H1 (cell line): ENCODE measurements at regions not wholly inside any gene's neighbourhood (a gene's known extent, or its start where the extent isn't known, plus 50 kb on each side); places are given as distances from the start of the nearest gene placed in this dataset.

Experiments
- CTCF ChIA-PET: fragments of 300-600 bp; sonication (Branson Sonifier 250); formaldehyde crosslinking; loops from one replicate; lab custom pipeline; 2021; ENCODE audit not compliant: partially characterized antibody; lab: Charles Lee
- POLR2A ChIA-PET: fragments of 300-600 bp; sonication (Branson Sonifier 250); formaldehyde crosslinking; loops from one replicate; lab custom pipeline; 2021; ENCODE audit warnings: inconsistent platforms; ENCODE audit not compliant: partially characterized antibody; lab: Charles Lee
- DNase-seq, 2 experiments: peaks; one replicate each; pipeline versions ENCODE4 v3.0.0 to v3.0.0-alpha.2; 2010 to 2022; ENCODE audit warnings: low spot score in 2 of 2, low read depth in 1 of 2, mixed read lengths in 1 of 2
- FAIRE-seq: peaks from 2 replicates; lab custom pipeline; 2011; peaks lifted over from hg19 to GRCh38; lab: Jason Lieb, UNC
- H2AFZ ChIP-seq: 2 replicates; pipeline ENCODE4 v1.8.1; 2012; ENCODE audit warnings: low read length, inconsistent platforms
- H2AK5ac ChIP-seq: 2 replicates; pipeline ENCODE4 v1.6.1; 2013; ENCODE audit warnings: low read depth, low read length
- H2BK120ac ChIP-seq: replicated peaks from 2 replicates; pipeline ENCODE3; 2013; ENCODE audit warnings: low read depth, low read length, inconsistent platforms
- H2BK12ac ChIP-seq: 2 replicates; pipeline ENCODE4 v1.6.1; 2013; ENCODE audit warnings: low read depth, low read length
- H2BK15ac ChIP-seq: 2 replicates; pipeline ENCODE4 v1.6.1; 2013; ENCODE audit warnings: low read length
- H2BK20ac ChIP-seq: 2 replicates; pipeline ENCODE4 v1.6.1; 2013; ENCODE audit warnings: low read length
- H2BK5ac ChIP-seq: 2 replicates; pipeline ENCODE4 v1.6.1; 2013; ENCODE audit warnings: low read depth, low read length
- H3K14ac ChIP-seq: 2 replicates; pipeline ENCODE4 v1.6.1; 2013; ENCODE audit warnings: inconsistent platforms; ENCODE audit not compliant: insufficient read length
- H3K18ac ChIP-seq: 2 replicates; pipeline ENCODE4 v1.6.1; 2013; ENCODE audit warnings: low read length; ENCODE audit errors: extremely low read depth
- H3K23ac ChIP-seq: 2 replicates; pipeline ENCODE4 v1.6.1; 2013; ENCODE audit warnings: inconsistent platforms; ENCODE audit not compliant: insufficient read length
- H3K23me2 ChIP-seq: 2 replicates; pipeline ENCODE4 v1.6.1; 2013; ENCODE audit warnings: low read depth, low read length
- H3K27ac ChIP-seq: 2 replicates; pipeline ENCODE4 v1.6.1; 2011; ENCODE audit warnings: low read depth, low read length, inconsistent platforms
- H3K27me3 ChIP-seq, 4 experiments: replicated peaks in 1 of 4; 1 replicate in 1 of 4; 2 replicates in 3 of 4; pipeline versions ENCODE4 v1.6.1 to v1.8.1; 2011 to 2013; ENCODE audit warnings: low read length in 3 of 4, mild to moderate bottlenecking in 3 of 4, inconsistent platforms in 2 of 4, mixed read lengths in 2 of 4, moderate library complexity in 1 of 4; ENCODE audit not compliant: control insufficient read depth in 3 of 4, insufficient read depth in 3 of 4; ENCODE audit errors: extremely low read depth in 1 of 4
- H3K36me3 ChIP-seq, 4 experiments: 2 replicates each; pipeline versions ENCODE4 v1.6.1 to v1.8.1; 2011 to 2013; ENCODE audit warnings: mild to moderate bottlenecking in 4 of 4, low read length in 3 of 4, moderate library complexity in 2 of 4, control low read depth in 1 of 4, inconsistent platforms in 1 of 4; ENCODE audit not compliant: insufficient read depth in 4 of 4, control insufficient read depth in 2 of 4
- H3K4ac ChIP-seq: replicated peaks from 2 replicates; pipeline ENCODE3; 2013; ENCODE audit warnings: low read length, low read depth, mixed read lengths, inconsistent platforms; ENCODE audit not compliant: insufficient read length
- H3K4me1 ChIP-seq, 4 experiments: replicated peaks in 1 of 4; 1 replicate in 1 of 4; 2 replicates in 3 of 4; pipeline versions ENCODE4 v1.6.1 to v1.8.1; 2011 to 2013; ENCODE audit warnings: low read length in 3 of 4, inconsistent platforms in 2 of 4, mixed read lengths in 1 of 4; ENCODE audit not compliant: insufficient read depth in 4 of 4, control insufficient read depth in 3 of 4
- H3K4me2 ChIP-seq, 2 experiments: 2 replicates each; pipeline versions ENCODE4 v1.6.1 to v1.8.1; 2011 to 2013; ENCODE audit warnings: low read depth in 2 of 2, low read length in 2 of 2, control low read depth in 1 of 2, inconsistent platforms in 1 of 2, mild to moderate bottlenecking in 1 of 2; ENCODE audit not compliant: insufficient read depth in 1 of 2
- H3K4me3 ChIP-seq, 4 experiments: fragments of 200-600, 300-600 bp in 1 of 4; sonication (generic), shearing (Covaris generic), sonication (Bioruptor Twin) in 1 of 4; 2 replicates each; pipeline versions ENCODE4 v1.5.1 to v1.8.1; 2011 to 2016; ENCODE audit warnings: low read length in 4 of 4, low read depth in 3 of 4, control low read depth in 2 of 4, inconsistent platforms in 2 of 4, mild to moderate bottlenecking in 2 of 4, mixed read lengths in 1 of 4, moderate library complexity in 1 of 4; ENCODE audit not compliant: insufficient read depth in 2 of 4; ENCODE audit errors: extremely low read depth in 1 of 4
- H3K56ac ChIP-seq: replicated peaks from 2 replicates; pipeline ENCODE3; 2013; ENCODE audit warnings: low read depth, mild to moderate bottlenecking, mixed read lengths, low read length, inconsistent platforms; ENCODE audit not compliant: insufficient read length
- H3K79me1 ChIP-seq: 2 replicates; pipeline ENCODE4 v1.6.1; 2013; ENCODE audit warnings: low read depth, low read length, control low read depth
- H3K79me2 ChIP-seq, 2 experiments: 2 replicates each; pipeline versions ENCODE4 v1.6.1 to v1.8.1; 2012 to 2013; ENCODE audit warnings: low read length in 2 of 2, mild to moderate bottlenecking in 2 of 2, inconsistent platforms in 1 of 2; ENCODE audit not compliant: insufficient read depth in 2 of 2, control insufficient read depth in 1 of 2
- H3K9ac ChIP-seq, 4 experiments: replicated peaks in 1 of 4; 1 replicate in 1 of 4; 2 replicates in 3 of 4; pipeline versions ENCODE4 v1.6.1 to v1.8.1; 2011 to 2013; ENCODE audit warnings: low read depth in 3 of 4, low read length in 3 of 4, control low read depth in 2 of 4, mild to moderate bottlenecking in 2 of 4, moderate library complexity in 2 of 4, inconsistent platforms in 1 of 4; ENCODE audit errors: extremely low read depth in 1 of 4
- H3K9me3 ChIP-seq, 2 experiments: 2 replicates each; pipeline versions ENCODE4 v1.6.1 to v1.8.1; 2012 to 2013; ENCODE audit warnings: mild to moderate bottlenecking in 2 of 2, moderate library complexity in 2 of 2, control low read depth in 1 of 2, inconsistent platforms in 1 of 2, low read depth in 1 of 2, low read length in 1 of 2, mixed read lengths in 1 of 2; ENCODE audit not compliant: insufficient read depth in 2 of 2
- H4K20me1 ChIP-seq, 2 experiments: replicated peaks in 1 of 2; 2 replicates each; pipeline versions ENCODE3 to v1.8.1; 2011 to 2013; ENCODE audit warnings: inconsistent platforms in 2 of 2, low read length in 2 of 2, mild to moderate bottlenecking in 1 of 2; ENCODE audit not compliant: insufficient read depth in 2 of 2, control insufficient read depth in 1 of 2
- H4K5ac ChIP-seq: 2 replicates; pipeline ENCODE4 v1.6.1; 2013; ENCODE audit warnings: low read length, low read depth, mixed read lengths, inconsistent platforms; ENCODE audit not compliant: insufficient read length
- H4K8ac ChIP-seq: 2 replicates; pipeline ENCODE4 v1.8.0; 2013; ENCODE audit warnings: mild to moderate bottlenecking, moderate library complexity, low read length, inconsistent platforms; ENCODE audit not compliant: insufficient read depth; ENCODE audit errors: extremely low read depth
- H4K91ac ChIP-seq: replicated peaks from 2 replicates; pipeline ENCODE3; 2013; ENCODE audit warnings: low read length, mixed read lengths, inconsistent platforms; ENCODE audit not compliant: insufficient read length
- E2F6 ChIP-seq: IDR thresholded peaks from 2 replicates; pipeline ENCODE4 v1.6.1; 2012; ENCODE audit warnings: inconsistent platforms
- SRF ChIP-seq: IDR thresholded peaks from 2 replicates; pipeline ENCODE4 v1.6.1; 2011; ENCODE audit warnings: mild to moderate bottlenecking, low read depth, low read length, moderate library complexity

- H3K56ac ChIP-seq, result no peak overlapping the region
- H3K9ac ChIP-seq, result no peak overlapping the region
- H3K4ac ChIP-seq, result no peak overlapping the region
- no peak overlapping the region for H3K27ac ChIP-seq
- TF ChIP-seq E2F6 (no peak), SRF (peak; percentile 99)
- no peaks in the 10 kb centered on the region for H3K9me3 ChIP-seq
- no peaks in the 10 kb centered on the region for H3K36me3 ChIP-seq
- no peak overlapping the region for H4K5ac ChIP-seq
- no peak overlapping the region for H2BK20ac ChIP-seq
- no peak for FAIRE-seq
- no peak overlapping the region for H3K18ac ChIP-seq
- no peak overlapping the region for H3K23ac ChIP-seq
- no peaks in the 10 kb centered on the region for H3K23me2 ChIP-seq
- ChIA-PET CTCF (no interaction called here), POLR2A (no interaction called here)
- H2BK15ac ChIP-seq, result no peak overlapping the region
- H3K4me2 ChIP-seq, result no peak overlapping the region
- H4K20me1 ChIP-seq, result no peaks in the 10 kb centered on the region
- H3K79me2 ChIP-seq, result no peaks in the 10 kb centered on the region
- H2AK5ac ChIP-seq, result no peak overlapping the region
- no peak for DNase-seq
- H3K4me1 ChIP-seq, result no peaks in the 10 kb centered on the region
- no peak overlapping the region for H3K4me3 ChIP-seq
- H3K27me3 ChIP-seq, result no peaks in the 10 kb centered on the region
- H3K14ac ChIP-seq, result no peak overlapping the region
- no peak overlapping the region for H2AFZ ChIP-seq
- no peak overlapping the region for H2BK120ac ChIP-seq
- H2BK12ac ChIP-seq, result no peak overlapping the region
- no peak overlapping the region for H4K91ac ChIP-seq
- no peak overlapping the region for H4K8ac ChIP-seq
- no peak overlapping the region for H2BK5ac ChIP-seq
- no peaks in the 10 kb centered on the region for H3K79me1 ChIP-seq
Observed at GRCh38 chr3:70606018-70606417, 293.6 kb upstream of the MDFIC2 start.
